ENCODE measurements at regions not wholly inside any gene's neighbourhood (a gene's known extent, or its start where the extent isn't known, plus 50 kb on each side); places are given as distances from the start of the nearest gene placed in this dataset.

GRCh38 chr5:143635888-143636287 lies 176.1 kb upstream of the HMHB1 start:
- TF ChIP-seq EZH2 (IDR thresholded peaks at IDR 0.05) (no peak), FOXP2 (optimal IDR thresholded peaks at IDR 0.05; ENCODE audit: control extremely low read depth, extremely low read length, insufficient read depth) (no peak)

All from SK-N-MC (cell line).